Ureter (tissue), 1 donor: ENCODE measurements at regions not wholly inside any gene's neighbourhood (a gene's known extent, or its start where the extent isn't known, plus 50 kb on each side); places are given as distances from the start of the nearest gene placed in this dataset.

Source experiments
- DNase-seq: peaks from one replicate; pipeline ENCODE4 v3.0.0-alpha.2; 2020; ENCODE audit warnings: low spot score
- donor health status: DM: yes; HTN: yes; CAD: no.

DNA sequence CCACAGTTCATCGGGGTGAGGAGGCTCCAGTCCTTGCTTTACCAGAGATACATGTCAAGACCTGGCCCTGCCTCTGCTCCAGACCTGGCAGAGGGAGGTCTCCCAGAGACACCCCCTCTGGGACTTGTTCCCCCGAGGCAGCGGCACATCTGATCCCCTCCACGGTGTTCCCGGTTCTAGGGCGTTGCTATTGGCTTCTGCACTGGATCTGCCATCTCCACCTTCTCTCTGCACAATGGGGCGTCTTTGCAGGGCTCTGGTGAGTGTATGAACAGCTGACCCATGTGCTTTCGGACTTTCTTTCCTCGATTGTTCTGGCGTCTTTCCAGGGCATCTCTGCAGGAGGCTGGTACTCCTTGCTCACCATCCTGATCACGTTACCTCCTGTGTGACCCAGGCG lies 930.4 kb downstream of the TBC1D22A start:
- peak; percentile 19 for DNase-seq

DNA sequence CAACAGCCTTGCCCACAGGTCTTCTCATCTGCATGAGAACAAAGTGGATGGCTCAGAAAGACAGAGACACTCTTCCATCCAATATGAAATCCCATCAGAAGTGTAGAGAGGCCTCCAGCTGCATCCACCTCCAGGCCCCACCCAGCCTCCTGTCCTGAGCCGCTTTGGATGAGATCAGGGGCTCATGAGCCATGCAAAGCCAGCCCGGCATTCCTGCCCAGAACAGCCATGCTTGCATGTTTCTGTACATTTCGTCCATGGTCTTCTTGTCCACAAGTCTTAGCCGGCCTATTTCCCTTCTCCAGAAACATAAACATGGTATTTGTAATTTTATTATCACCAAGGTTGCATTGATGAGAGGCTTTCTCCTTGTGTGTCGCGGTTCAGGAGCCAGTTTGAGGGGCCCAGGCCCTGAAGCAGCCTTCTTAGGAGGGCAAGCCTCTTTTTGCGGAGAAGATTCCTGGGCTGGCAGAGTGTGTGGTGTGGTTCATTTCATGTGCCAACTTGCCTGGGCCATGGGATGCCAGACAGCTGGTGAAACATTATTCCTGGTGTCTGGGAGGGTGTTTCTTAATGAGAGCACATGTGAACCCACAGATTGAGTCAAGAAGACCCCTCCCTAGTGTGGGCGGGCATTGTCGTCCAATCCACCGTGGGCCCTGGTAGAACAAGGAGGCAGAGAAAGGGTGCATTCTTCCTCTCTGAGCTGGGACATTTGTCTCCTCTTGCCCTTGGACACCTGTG lies 928.9 kb downstream of the TBC1D22A start:
- DNase-seq = no peak

- DNase-seq = no peak
Measured at GRCh38 chr22:47690586-47690985, 928.1 kb downstream of the TBC1D22A start.

GRCh38 chr22:47690166-47690565 lies 927.7 kb downstream of the TBC1D22A start:
- no peak for DNase-seq

DNA sequence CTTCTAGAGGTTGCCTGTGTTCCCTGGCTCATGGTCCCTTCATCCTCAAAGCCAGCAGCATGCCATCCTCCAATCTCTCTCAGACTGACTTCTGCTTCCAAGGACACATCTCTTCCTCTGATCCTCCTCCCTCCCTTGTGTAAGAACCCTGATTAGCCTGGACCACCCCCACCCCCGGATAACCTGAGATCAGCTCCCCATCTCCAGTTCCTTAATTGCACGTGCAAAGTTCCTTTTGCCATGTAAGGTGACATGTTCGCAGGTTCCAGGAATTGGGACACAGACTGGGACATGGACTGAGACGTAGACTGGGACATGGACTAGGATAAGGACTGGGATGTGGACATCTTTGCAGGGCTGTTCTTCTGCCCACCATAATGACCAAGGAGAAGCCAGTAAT lies 925.3 kb downstream of the TBC1D22A start:
- DNase-seq = no peak

GRCh38 chr22:47687346-47687655 lies 924.9 kb downstream of the TBC1D22A start:
- DNase-seq = no peak

DNA sequence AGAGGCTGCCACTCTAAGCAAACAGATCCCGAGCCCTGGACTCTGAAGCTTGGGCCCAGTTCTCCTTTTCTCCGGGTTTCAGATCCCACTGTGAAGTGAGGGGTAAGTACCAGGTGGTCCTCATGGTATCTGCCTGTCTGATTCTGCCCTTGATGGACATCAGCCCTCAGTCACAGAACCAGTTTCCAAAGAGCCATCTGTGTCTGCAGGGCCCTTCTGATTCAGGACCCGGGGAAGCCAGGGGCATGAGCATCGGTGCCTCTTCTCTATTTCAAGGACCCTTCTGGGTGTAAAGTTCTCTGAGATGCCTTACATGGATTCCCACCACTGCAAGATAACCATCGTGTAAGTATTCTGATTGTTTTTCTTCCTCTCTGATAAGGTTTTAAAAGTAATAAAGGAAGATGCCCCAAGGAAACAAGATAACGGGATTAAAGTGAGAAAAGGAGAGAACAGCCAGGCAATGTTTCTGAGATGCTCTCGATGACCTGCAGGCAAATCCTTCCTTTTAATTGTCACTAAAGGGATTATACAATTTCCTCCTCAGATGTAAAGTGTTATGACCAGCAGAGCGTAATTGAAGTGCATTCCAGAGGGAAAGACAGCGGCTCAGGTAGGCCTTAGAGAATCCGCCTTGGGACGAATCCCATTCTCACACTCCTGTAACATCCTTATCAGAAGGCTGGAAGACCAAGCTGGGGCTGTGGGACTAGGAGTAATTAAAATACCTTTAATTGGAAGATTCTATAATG lies 924.3 kb downstream of the TBC1D22A start:
- DNase-seq = no peak

- DNase-seq = no peak
Measured at GRCh38 chr22:47681411-47682165, 919.1 kb downstream of the TBC1D22A start.

- DNase-seq = no peak
Measured at GRCh38 chr22:47678636-47679287, 916.3 kb downstream of the TBC1D22A start.

GRCh38 chr22:47678048-47678447 lies 915.6 kb downstream of the TBC1D22A start:
- DNase-seq = no peak

DNA sequence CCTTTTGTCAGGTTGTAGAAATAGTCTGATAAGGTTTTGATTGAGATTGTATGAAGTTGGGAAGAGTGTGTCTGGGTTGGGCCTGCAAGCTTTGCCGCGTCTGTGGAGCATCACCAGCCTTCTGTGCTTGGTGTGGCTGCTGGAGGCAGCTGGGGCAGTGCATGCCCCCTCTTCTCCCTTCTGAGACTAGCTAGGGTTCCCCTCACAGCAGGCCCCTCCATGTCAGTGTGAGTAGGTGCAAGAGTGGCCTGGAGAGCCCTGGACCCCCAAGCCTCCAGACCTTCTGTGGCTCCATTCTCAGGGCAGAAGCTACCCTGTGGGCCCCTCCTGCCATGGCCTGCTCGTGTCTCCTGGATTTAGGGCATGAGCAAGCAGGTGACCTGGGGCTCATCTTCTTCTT lies 914.2 kb downstream of the TBC1D22A start:
- DNase-seq = no peak

DNA sequence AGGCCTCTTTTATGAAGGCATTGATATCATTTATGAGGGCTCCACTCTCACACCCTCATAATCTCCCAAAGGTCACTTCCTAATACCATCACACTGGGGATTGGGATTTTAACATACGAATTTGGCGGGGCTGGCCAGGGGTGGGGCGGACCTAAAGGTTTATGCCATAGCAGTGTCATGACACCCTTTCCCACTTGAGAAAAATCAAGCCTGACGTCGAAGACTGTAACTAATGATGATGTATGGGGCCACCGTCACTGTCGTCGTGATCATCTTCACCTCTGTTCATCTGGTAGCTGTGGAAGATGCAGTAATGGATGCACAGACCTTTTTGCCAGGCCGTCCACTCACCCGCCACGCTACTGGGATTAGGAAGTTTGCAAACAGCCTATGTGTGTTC lies 912.1 kb downstream of the TBC1D22A start:
- no peak for DNase-seq

DNA sequence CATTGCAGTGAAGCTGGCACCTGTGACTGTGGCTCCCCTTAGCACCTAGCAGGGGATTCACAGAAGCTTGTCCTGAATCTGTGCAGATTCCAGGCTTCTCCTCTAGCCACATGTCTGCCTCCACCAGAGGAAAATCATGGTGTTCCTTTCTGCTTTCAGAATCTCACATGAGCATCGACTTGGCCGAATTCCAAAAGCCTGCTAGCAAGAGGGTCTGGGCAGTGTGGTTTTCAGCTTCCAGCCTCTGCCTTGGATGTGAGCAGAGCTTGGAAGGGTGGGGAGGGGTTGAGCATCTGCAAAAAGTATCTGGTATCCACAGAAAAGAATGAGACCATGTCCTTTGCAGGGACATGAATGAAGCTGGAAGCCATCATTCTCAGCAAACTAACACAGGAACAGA lies 911.1 kb downstream of the TBC1D22A start:
- no peak for DNase-seq

DNA sequence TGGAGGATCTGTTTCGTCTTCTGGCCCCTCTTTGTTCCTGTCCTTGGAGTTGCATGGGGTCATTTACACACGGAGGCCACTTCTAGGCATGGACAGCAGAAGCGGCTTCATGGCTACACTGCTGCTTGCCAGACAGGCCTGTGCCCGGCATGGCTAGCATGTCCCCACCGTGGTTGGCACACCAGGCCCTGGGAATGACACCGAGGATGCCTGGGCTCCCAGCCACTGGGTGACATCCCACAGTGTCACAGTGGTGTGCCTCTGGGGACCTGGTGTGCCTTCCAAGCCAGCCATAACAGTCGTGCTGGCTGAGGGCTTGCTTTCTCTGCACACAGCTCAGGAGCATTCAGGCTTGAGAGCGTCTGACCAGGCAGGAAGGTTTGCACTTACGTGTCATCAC lies 910.1 kb downstream of the TBC1D22A start:
- DNase-seq = no peak

- no peak for DNase-seq
Measured at GRCh38 chr22:47665151-47665550, 902.7 kb downstream of the TBC1D22A start.

GRCh38 chr22:47663615-47664605 lies 901.5 kb downstream of the TBC1D22A start:
- DNase-seq = no peak

GRCh38 chr22:47659467-47660223 lies 897.2 kb downstream of the TBC1D22A start:
- DNase-seq = no peak

DNA sequence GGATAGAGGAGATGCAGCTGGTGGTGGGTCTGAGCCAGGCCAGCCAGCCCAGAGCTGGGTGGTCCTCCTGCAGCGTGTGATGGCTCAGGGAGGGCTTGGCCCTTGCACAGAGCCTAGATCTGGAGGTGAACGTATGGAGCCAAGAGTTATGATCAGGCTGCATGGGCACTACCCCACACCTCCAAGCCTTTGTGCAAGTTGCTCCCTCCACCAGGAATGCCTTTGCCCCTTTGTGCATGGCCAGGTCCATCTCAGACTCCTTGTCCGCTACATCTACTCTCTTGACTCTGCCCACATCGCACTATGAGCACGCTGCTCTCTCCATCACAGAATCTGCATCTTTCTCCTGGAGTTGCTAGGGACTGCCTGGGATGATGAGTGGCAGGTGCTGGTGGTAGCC lies 895.7 kb downstream of the TBC1D22A start:
- no peak for DNase-seq

- no peak for DNase-seq
Measured at GRCh38 chr22:47657224-47657623, 894.8 kb downstream of the TBC1D22A start.

DNA sequence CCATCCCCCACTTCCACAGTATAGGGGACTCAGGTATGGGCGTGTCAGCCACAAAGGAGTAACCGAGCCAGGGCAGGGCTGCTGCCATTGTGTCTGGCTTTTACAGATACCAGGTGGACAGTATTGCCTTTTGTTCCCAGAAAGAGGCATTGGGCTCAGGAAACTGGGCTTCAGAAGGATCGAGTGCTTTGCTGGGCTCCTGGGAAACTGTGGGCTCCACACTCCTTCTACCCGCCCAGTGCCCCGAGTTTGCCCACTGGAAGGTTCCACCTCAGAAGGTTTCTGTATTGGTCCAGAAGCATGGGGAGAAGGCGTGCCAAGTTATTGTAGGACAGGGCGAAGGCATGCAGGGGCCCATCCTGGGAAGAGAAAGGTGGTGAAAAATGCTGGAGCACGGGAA lies 894.4 kb downstream of the TBC1D22A start:
- no peak for DNase-seq
